ENCODE measurements at regions not wholly inside any gene's neighbourhood (a gene's known extent, or its start where the extent isn't known, plus 50 kb on each side); places are given as distances from the start of the nearest gene placed in this dataset.

DNA sequence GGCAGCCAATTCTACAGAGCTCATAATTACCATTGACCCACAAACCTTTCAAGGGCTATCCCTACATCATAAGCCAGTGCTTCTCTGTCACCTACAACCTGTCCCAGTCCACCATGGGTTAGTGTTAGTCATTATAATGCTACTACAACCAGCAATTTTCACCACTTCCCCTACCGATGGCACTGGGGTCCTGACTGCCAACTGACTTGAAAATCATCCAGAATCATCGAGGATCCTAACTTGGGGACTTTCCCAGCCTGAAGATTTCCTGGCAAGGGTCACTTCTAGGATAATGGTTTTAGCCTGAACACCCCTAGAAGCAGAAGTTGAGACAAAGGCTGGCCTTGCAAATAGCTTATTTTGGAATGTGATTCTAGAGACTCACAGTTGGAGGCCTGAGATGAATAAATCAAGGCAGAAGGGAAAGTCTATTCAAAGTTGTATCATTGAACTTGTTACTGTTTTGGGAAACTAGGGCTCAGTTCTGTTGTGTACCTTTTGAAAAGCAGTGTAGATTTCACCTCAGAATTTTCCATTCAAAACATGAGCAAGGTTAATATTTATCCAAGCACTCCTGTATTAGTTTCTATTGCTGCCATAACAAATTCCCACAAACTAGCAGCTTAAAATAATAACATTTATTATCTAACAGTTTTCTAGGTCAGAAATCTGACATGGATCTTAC, 633.0 kb downstream of the LRRC70 start:
- TF ChIP-seq POLR2AphosphoS5 (IDR thresholded peaks at IDR 0.05), result no peak
- TF ChIP-seq CTCF (IDR thresholded peaks at IDR 0.05), result no peak
- TF ChIP-seq POLR2A (IDR thresholded peaks at IDR 0.05), result no peak
- TF ChIP-seq EP300 (IDR thresholded peaks at IDR 0.05; ENCODE audit: low read depth), result no peak

Measured in transverse colon (tissue), 4 donors.